GM12891 (cell line): ENCODE measurements at regions not wholly inside any gene's neighbourhood (a gene's known extent, or its start where the extent isn't known, plus 50 kb on each side); places are given as distances from the start of the nearest gene placed in this dataset.

Experiments used
- POLR2A ChIP-seq: IDR thresholded peaks from 2 replicates; pipeline ENCODE4 v1.6.1; 2011; ENCODE audit warnings: low read depth, low read length, control low read depth
- POLR2AphosphoS5 ChIP-seq: IDR thresholded peaks from 2 replicates; pipeline ENCODE4 v1.6.1; 2011; ENCODE audit warnings: low read depth, low read length, control low read depth
- SPI1 ChIP-seq: IDR thresholded peaks from 2 replicates; pipeline ENCODE4 v1.6.1; 2011; ENCODE audit warnings: low read depth, low read length, control low read depth
- TAF1 ChIP-seq: IDR thresholded peaks from 2 replicates; pipeline ENCODE4 v1.6.1; 2011; ENCODE audit warnings: low read depth, low read length, control low read depth

DNA sequence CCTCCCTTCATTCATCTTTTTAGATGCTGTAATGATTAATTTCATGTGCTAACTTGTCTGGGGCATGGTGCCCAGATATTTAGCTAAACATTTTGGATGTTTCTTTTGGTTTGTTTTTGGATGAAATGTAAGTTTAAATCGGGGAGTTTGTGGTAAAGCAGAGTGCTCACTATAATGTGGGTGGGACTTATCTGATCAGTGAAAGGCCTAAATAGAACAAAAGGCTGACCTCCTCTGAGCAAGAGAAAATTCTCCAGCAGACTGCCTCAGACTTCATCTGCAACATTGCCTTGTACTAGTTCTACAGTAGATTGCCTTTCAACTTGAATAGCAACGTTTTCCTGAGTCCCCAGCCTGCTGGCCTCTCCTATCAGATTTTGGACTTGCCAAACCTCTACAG lies 183.6 kb downstream of the S1PR1 start:
- TF ChIP-seq POLR2A (no peak), POLR2AphosphoS5 (no peak), TAF1 (no peak), SPI1 (no peak)
